GM12892 (cell line): ENCODE measurements at regions not wholly inside any gene's neighbourhood (a gene's known extent, or its start where the extent isn't known, plus 50 kb on each side); places are given as distances from the start of the nearest gene placed in this dataset.

ENCODE experiments used
- POLR2A ChIP-seq: IDR thresholded peaks from 2 replicates; pipeline ENCODE4 v1.6.1; 2011; ENCODE audit warnings: low read depth, low read length, control low read depth
- POLR2AphosphoS5 ChIP-seq: IDR thresholded peaks from 2 replicates; pipeline ENCODE4 v1.6.1; 2011; ENCODE audit warnings: low read depth, low read length, control low read depth
- TAF1 ChIP-seq: IDR thresholded peaks from 2 replicates; pipeline ENCODE4 v1.6.1; 2011; ENCODE audit warnings: low read depth, mild to moderate bottlenecking, control low read depth, low read length, borderline replicate concordance

GRCh38 chr12:115709540-115710011, 567.9 kb downstream of the MED13L start:
- TF ChIP-seq POLR2A = no peak
- no peak for TF ChIP-seq POLR2AphosphoS5
- no peak for TF ChIP-seq TAF1
